H1 (cell line): ENCODE measurements at regions not wholly inside any gene's neighbourhood (a gene's known extent, or its start where the extent isn't known, plus 50 kb on each side); places are given as distances from the start of the nearest gene placed in this dataset.

Source experiments
- CHD7 ChIP-seq: fragments of 300-600 bp; sonication (generic); IDR thresholded peaks from 2 replicates; pipeline ENCODE4 v1.7.1; 2012; ENCODE audit warnings: low read length, moderate library complexity, mild to moderate bottlenecking, inconsistent platforms; ENCODE audit not compliant: insufficient replicate concordance
- NRF1 ChIP-seq: IDR thresholded peaks from 2 replicates; pipeline ENCODE4 v1.6.1; 2011; ENCODE audit warnings: mild to moderate bottlenecking, low read depth, low read length, improper control_type of control experiment
- RXRA ChIP-seq: IDR thresholded peaks from 2 replicates; pipeline ENCODE4 v1.6.1; 2011; ENCODE audit warnings: low read depth, mild to moderate bottlenecking, low read length, moderate library complexity; ENCODE audit not compliant: insufficient read depth
- SIRT6 ChIP-seq: IDR thresholded peaks from one replicate; pipeline ENCODE4 v1.7.1; 2012; ENCODE audit warnings: low read length, inconsistent platforms
- SP2 ChIP-seq: IDR thresholded peaks from 2 replicates; pipeline ENCODE4 v1.6.1; 2012; ENCODE audit warnings: mild to moderate bottlenecking, low read length, inconsistent platforms
- SUZ12 ChIP-seq: fragments of 200-600 bp; sonication (generic); IDR thresholded peaks from 2 replicates; pipeline ENCODE4 v1.6.1; 2012; ENCODE audit warnings: mild to moderate bottlenecking, inconsistent platforms, low read length, moderate library complexity, mixed read lengths
- TAF7 ChIP-seq: optimal IDR thresholded peaks from 2 replicates; pipeline ENCODE3; 2011; ENCODE audit warnings: low read depth, mild to moderate bottlenecking, inconsistent platforms, low read length, moderate library complexity, borderline replicate concordance

- TF ChIP-seq CHD7 (no peak), SP2 (no peak), TAF7 (no peak), SIRT6 (no peak), RXRA (no peak), NRF1 (no peak), SUZ12 (no peak)
- TF ChIP-seq, all 59 proteins: peak for 0
Measured at GRCh38 chr4:43867908-43868307, 580.7 kb downstream of the KCTD8 start (continued).
